D721Med (cell line): ENCODE measurements at regions not wholly inside any gene's neighbourhood (a gene's known extent, or its start where the extent isn't known, plus 50 kb on each side); places are given as distances from the start of the nearest gene placed in this dataset.
A peak's percentile ranks its signal among the peaks of the same experiment; 100 is the strongest.

Experiments used
- DNase-seq: peaks from one replicate; pipeline ENCODE4 v3.0.0; 2011; ENCODE audit warnings: low spot score; ENCODE audit not compliant: insufficient read length
- FAIRE-seq: peaks from 2 replicates; lab custom pipeline; 2011; peaks lifted over from hg19 to GRCh38; lab: Jason Lieb, UNC
- TF ChIP-seq, protein P1 (sequence below): IDR thresholded peaks from 2 replicates; pipeline ENCODE4 v1.5.1; 2012; ENCODE audit warnings: mild to moderate bottlenecking, control low read depth; ENCODE audit not compliant: insufficient read depth; ENCODE audit errors: missing control alignments

- FAIRE-seq = no peak
- TF ChIP-seq, protein P1, sequence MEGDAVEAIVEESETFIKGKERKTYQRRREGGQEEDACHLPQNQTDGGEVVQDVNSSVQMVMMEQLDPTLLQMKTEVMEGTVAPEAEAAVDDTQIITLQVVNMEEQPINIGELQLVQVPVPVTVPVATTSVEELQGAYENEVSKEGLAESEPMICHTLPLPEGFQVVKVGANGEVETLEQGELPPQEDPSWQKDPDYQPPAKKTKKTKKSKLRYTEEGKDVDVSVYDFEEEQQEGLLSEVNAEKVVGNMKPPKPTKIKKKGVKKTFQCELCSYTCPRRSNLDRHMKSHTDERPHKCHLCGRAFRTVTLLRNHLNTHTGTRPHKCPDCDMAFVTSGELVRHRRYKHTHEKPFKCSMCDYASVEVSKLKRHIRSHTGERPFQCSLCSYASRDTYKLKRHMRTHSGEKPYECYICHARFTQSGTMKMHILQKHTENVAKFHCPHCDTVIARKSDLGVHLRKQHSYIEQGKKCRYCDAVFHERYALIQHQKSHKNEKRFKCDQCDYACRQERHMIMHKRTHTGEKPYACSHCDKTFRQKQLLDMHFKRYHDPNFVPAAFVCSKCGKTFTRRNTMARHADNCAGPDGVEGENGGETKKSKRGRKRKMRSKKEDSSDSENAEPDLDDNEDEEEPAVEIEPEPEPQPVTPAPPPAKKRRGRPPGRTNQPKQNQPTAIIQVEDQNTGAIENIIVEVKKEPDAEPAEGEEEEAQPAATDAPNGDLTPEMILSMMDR = no peak
- no peak for DNase-seq
Measured at GRCh38 chr16:17986991-17987390, 349.5 kb downstream of the NPIPA8 start.

DNA sequence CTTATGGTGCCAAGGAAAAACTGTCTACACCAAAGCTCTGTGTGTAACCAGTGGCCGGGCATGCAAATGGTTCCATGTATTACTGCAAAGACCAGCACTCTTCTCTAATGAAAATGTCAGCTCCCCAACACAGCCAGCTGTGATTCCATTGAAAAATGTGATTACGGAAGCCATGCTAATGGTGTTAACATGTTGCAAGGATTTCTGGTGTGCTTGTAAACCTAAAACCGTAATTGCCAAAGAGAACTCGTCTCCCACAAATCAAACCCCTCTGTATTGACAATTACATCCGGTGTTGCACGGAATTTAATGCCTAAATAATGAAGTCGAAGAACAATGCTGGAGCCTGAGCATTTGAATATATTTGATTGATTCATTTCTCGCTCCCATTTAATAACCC lies 351.7 kb downstream of the NPIPA8 start:
- FAIRE-seq = no peak
- TF ChIP-seq, protein P1 = no peak
- no peak for DNase-seq

GRCh38 chr16:17983847-17984639 lies 352.5 kb downstream of the NPIPA8 start:
- no peak for FAIRE-seq
- TF ChIP-seq, protein P1 = no peak

GRCh38 chr16:17983114-17983513 lies 353.4 kb downstream of the NPIPA8 start:
- no peak for DNase-seq
- no peak for FAIRE-seq
- TF ChIP-seq, protein P1 = no peak

More at GRCh38 chr16:17983847-17984639, 352.5 kb downstream of the NPIPA8 start:
- no peak for DNase-seq

GRCh38 chr16:17977260-17977659 lies 359.3 kb downstream of the NPIPA8 start:
- FAIRE-seq = no peak
- TF ChIP-seq, protein P1 = no peak
- DNase-seq = no peak

DNA sequence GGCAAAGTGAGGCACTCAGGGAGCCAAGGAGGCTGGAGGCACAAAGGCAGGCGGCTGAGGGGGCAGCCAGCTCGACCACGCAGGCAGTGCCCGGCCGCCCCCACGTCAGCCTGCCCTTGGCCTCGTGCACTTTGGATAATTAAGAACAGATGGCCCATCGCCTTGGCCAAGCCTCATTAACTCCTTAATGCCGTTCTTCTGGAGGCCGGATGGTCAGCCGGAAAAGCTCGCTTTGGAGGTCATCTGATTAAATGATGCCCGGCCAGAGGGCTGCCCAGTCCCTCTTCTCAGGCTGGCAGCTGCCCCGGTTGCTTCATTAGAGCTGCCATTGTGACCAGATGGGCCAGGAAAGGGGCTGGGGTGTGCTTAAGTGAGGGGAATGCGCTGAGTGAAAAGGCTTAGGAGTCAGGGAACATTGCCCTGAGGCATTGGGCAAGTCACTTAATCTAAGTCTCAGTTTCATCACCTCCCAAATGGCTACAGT lies 364.0 kb downstream of the NPIPA8 start:
- no peak for FAIRE-seq
- no peak for DNase-seq
- TF ChIP-seq, protein P1 = no peak

GRCh38 chr16:17970816-17971331 lies 365.7 kb downstream of the NPIPA8 start:
- FAIRE-seq (no peak), DNase-seq (no peak)

More at GRCh38 chr16:17970816-17971331, 365.7 kb downstream of the NPIPA8 start:
- TF ChIP-seq, protein P1 = peak; percentile 31
